ENCODE measurements at regions not wholly inside any gene's neighbourhood (a gene's known extent, or its start where the extent isn't known, plus 50 kb on each side); places are given as distances from the start of the nearest gene placed in this dataset.

- TF ChIP-seq, protein P1, sequence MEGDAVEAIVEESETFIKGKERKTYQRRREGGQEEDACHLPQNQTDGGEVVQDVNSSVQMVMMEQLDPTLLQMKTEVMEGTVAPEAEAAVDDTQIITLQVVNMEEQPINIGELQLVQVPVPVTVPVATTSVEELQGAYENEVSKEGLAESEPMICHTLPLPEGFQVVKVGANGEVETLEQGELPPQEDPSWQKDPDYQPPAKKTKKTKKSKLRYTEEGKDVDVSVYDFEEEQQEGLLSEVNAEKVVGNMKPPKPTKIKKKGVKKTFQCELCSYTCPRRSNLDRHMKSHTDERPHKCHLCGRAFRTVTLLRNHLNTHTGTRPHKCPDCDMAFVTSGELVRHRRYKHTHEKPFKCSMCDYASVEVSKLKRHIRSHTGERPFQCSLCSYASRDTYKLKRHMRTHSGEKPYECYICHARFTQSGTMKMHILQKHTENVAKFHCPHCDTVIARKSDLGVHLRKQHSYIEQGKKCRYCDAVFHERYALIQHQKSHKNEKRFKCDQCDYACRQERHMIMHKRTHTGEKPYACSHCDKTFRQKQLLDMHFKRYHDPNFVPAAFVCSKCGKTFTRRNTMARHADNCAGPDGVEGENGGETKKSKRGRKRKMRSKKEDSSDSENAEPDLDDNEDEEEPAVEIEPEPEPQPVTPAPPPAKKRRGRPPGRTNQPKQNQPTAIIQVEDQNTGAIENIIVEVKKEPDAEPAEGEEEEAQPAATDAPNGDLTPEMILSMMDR (IDR thresholded peaks at IDR 0.05), result no peak
These were observed 2409.2 kb downstream of the TP53TG3F start for GRCh38 chr16:35868630-35869029.

DNA sequence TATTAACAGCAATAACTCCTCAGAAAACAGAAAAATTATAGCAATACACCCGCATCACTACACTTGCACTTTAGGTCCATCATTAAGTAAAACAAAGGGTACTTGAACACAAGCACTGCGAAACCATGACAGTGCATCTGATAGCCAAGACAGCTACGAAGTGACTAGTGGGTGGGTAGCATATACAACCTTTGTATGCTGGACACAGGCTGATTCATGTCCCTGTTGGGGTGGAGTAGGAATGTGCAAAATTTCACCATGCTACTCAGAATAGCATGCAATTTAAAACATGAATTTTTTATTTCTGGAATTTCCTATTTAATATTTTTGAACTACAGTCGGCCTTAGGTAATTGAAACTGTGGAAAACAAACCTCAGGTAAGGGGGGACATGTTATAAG, 2414.1 kb downstream of the TP53TG3F start:
- TF ChIP-seq, protein P1 (IDR thresholded peaks at IDR 0.05), result no peak

DNA sequence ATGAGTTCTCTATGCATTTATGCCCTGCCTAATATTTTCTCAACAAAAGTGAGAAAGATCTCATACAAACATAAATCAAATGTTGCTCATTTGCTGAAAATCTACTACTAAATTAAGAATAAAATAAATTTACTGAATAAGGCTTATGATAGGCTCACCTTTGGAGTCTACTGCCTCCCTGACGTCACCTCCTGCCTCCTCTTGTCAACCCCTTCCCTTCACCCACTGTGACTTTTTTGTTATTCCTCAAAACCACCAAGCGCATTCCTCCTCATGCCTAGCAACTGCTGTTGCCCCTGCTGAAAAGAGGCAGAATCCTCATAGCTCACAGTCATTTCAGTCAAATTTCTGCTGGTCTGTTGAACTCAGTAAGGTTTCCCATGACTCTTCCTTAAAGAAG, 2422.2 kb downstream of the TP53TG3F start:
- TF ChIP-seq, protein P1 (IDR thresholded peaks at IDR 0.05), result no peak

- TF ChIP-seq, protein P1 (IDR thresholded peaks at IDR 0.05), result no peak
These were observed 2447.0 kb downstream of the TP53TG3F start for GRCh38 chr16:35906440-35906839.

GRCh38 chr16:35908152-35908551, 2448.7 kb downstream of the TP53TG3F start:
- TF ChIP-seq, protein P1 (IDR thresholded peaks at IDR 0.05), result no peak

DNA sequence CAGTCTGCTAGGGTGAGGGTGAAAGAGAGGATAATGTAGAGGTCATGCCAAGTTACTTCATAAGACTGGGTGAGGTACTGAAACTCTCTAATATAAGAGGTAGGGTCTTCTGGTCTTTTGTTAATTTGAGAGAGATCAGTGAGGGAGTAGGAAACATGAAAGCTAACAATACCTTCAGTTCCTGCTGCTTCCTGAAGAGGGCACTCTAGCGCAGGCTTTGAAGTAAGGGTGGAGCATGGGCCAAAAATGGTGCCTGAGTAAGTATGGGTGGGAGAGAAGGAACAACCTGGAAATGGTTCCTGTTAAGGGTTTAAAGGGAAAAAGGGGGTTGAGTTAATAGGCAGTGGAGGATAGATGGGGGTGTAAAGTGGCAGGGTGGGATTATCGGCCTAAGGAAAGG, 2449.5 kb downstream of the TP53TG3F start:
- TF ChIP-seq, protein P1 (IDR thresholded peaks at IDR 0.05), result peak; percentile 76

DNA sequence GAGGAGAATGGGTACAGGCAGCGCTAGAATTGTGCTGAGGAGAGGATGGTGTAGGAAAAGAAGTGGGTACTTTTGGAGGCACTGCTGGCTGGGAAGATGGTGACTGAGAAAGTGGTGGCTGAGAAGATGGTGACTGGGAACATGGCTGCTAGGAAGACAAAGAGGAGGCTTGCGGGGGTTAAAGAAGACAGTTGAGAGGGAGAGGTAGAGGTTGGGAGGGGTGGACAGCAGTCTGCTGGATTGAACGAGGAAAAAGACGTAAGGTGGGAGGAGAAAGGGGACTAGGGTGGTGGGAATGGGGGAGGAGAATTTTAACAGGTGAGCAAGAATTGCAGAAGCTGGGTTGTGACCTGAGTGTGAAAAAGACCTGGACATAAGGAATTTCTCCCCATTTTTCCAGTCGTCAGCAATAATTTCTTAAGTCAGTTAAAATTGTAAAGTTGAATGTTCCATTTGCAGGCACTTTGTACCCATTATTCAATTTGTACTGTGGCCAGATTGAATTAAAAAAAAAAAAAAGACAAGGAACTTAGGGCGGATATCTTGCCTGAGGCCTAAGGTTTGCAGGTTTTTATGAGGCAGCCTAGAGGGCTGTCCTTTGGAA, 2450.0 kb downstream of the TP53TG3F start:
- TF ChIP-seq, protein P1 (IDR thresholded peaks at IDR 0.05), result no peak

GRCh38 chr16:35910409-35910808, 2451.0 kb downstream of the TP53TG3F start:
- TF ChIP-seq, protein P1 (IDR thresholded peaks at IDR 0.05), result no peak
